OCI-LY3 (cell line): ENCODE measurements at regions not wholly inside any gene's neighbourhood (a gene's known extent, or its start where the extent isn't known, plus 50 kb on each side); places are given as distances from the start of the nearest gene placed in this dataset.

Experiments used
- EZH2phosphoT487 ChIP-seq: fragments of 200-600 bp; shearing (Covaris generic); IDR thresholded peaks from 2 replicates; pipeline ENCODE4 v1.6.1; 2018; ENCODE audit warnings: antibody characterized with exemption, mixed run types, low read depth
- TF ChIP-seq, protein P1 (sequence below): fragments of 200-600, 300-600 bp; sonication (generic); IDR thresholded peaks from 2 replicates; pipeline ENCODE4 v1.5.1; 2014; ENCODE audit warnings: antibody characterized with exemption, low read length, low read depth

DNA sequence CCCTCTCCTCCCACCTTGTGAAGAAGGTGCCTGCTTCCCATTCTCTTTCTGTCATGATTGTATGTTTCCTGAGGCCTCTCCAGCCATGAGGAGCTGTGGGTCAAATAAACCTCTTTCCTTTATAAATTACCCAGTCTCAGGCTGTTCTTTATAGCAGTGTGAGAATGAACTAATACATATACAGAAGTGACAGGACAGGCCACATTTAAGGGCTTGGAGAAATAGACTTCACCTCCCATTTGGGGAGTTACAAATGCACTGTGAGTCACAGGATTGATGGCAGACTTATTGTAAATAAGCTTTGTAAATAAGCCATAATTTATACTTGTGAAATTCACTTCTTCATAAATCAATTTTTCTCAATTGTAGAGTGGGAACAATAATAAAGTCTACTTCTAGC lies 543.3 kb downstream of the LRRIQ3 start:
- TF ChIP-seq, protein P1, sequence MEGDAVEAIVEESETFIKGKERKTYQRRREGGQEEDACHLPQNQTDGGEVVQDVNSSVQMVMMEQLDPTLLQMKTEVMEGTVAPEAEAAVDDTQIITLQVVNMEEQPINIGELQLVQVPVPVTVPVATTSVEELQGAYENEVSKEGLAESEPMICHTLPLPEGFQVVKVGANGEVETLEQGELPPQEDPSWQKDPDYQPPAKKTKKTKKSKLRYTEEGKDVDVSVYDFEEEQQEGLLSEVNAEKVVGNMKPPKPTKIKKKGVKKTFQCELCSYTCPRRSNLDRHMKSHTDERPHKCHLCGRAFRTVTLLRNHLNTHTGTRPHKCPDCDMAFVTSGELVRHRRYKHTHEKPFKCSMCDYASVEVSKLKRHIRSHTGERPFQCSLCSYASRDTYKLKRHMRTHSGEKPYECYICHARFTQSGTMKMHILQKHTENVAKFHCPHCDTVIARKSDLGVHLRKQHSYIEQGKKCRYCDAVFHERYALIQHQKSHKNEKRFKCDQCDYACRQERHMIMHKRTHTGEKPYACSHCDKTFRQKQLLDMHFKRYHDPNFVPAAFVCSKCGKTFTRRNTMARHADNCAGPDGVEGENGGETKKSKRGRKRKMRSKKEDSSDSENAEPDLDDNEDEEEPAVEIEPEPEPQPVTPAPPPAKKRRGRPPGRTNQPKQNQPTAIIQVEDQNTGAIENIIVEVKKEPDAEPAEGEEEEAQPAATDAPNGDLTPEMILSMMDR: no peak
- TF ChIP-seq EZH2phosphoT487: no peak
